ENCODE measurements at regions not wholly inside any gene's neighbourhood (a gene's known extent, or its start where the extent isn't known, plus 50 kb on each side); places are given as distances from the start of the nearest gene placed in this dataset.

- ChIA-PET CTCF (no interaction called here), POLR2A (no interaction called here)
- no peak for TF ChIP-seq CTCF (IDR thresholded peaks at IDR 0.05)
- ATAC-seq, result no peak
- Mint-ChIP-seq H3K9me3 (no peaks in the 10 kb centered on the region), H3K36me3 (ENCODE audit: low read depth) (no peaks in the 10 kb centered on the region), H3K4me3 (no peak overlapping the region), H3K27ac (no peak overlapping the region), H3K27me3 (no peaks in the 10 kb centered on the region), H3K4me1 (ENCODE audit: low read depth) (no peaks in the 10 kb centered on the region)
- no peak for DNase-seq
- intact Hi-C loops (cut with micrococcal nuclease), result no loop called here
Observed at GRCh38 chr2:42861321-42861720, 68.9 kb upstream of the HAAO start.

- CTCF ChIA-PET, result interaction anchor here (1.1 to 4.3 kb wide), 17 partner anchors 10 to 369 kb away, joined by 3 to 36 read pairs (median 7); no protein-coding TSS in a partner anchor
- Mint-ChIP-seq H3K9me3 (no peaks in the 10 kb centered on the region), H3K4me1 (ENCODE audit: low read depth) (no peaks in the 10 kb centered on the region), H3K27ac (no peak overlapping the region), H3K4me3 (no peak overlapping the region), H3K36me3 (ENCODE audit: low read depth) (no peaks in the 10 kb centered on the region), H3K27me3 (no peaks in the 10 kb centered on the region)
- no peak for DNase-seq
- TF ChIP-seq CTCF (IDR thresholded peaks at IDR 0.05), result no peak
- ATAC-seq, result no peak
- intact Hi-C loops (cut with micrococcal nuclease), result no loop called here
- POLR2A ChIA-PET, result interaction anchor here (0.6 kb wide), 1 partner anchor 141 kb away, joined by 3 read pairs; no protein-coding TSS in a partner anchor
Observed at GRCh38 chr2:42860319-42861094, 68.1 kb upstream of the HAAO start.

- Mint-ChIP-seq H3K36me3 (ENCODE audit: low read depth) (no peaks in the 10 kb centered on the region), H3K4me3 (no peak overlapping the region), H3K4me1 (ENCODE audit: low read depth) (no peaks in the 10 kb centered on the region), H3K9me3 (no peaks in the 10 kb centered on the region), H3K27me3 (no peaks in the 10 kb centered on the region), H3K27ac (no peak overlapping the region)
- no peak for DNase-seq
- ChIA-PET CTCF (interaction anchor here (0.6 to 4.3 kb wide), 41 partner anchors 8 to 681 kb away, joined by 3 to 36 read pairs (median 4); no protein-coding TSS in a partner anchor), POLR2A (no interaction called here)
- intact Hi-C loops (cut with micrococcal nuclease), result no loop called here
- ATAC-seq, result no peak
- TF ChIP-seq CTCF (IDR thresholded peaks at IDR 0.05), result no peak
Observed at GRCh38 chr2:42859791-42860190, 67.4 kb upstream of the HAAO start.

GRCh38 chr2:42859006-42859552 lies 66.7 kb upstream of the HAAO start:
- ChIA-PET CTCF (interaction anchor here (0.6 to 4.3 kb wide), 40 partner anchors 8 to 682 kb away, joined by 3 to 36 read pairs (median 4); no protein-coding TSS in a partner anchor), POLR2A (no interaction called here)
- Mint-ChIP-seq H3K36me3 (ENCODE audit: low read depth) (no peaks in the 10 kb centered on the region), H3K9me3 (no peaks in the 10 kb centered on the region), H3K27me3 (no peaks in the 10 kb centered on the region), H3K4me3 (no peak overlapping the region), H3K27ac (no peak overlapping the region), H3K4me1 (ENCODE audit: low read depth) (no peaks in the 10 kb centered on the region)
- DNase-seq, result peak; percentile 87
- ATAC-seq, result peak; percentile 79
- intact Hi-C loops (cut with micrococcal nuclease), result no loop called here
- peak; percentile 99 for TF ChIP-seq CTCF (IDR thresholded peaks at IDR 0.05)

Measured in activated CD8-positive, alpha-beta T cell treated with anti-CD3 and anti-CD28 coated beads for 36 hours (primary cell).